Body of pancreas (tissue), 4 donors: ENCODE measurements at regions not wholly inside any gene's neighbourhood (a gene's known extent, or its start where the extent isn't known, plus 50 kb on each side); places are given as distances from the start of the nearest gene placed in this dataset.

Experiments
- ATAC-seq: fragments of 150-250 bp; one replicate; pipeline ENCODE4 v1.9.1; 2016
- DNase-seq, 4 donors: peaks; one replicate each; pipeline ENCODE4 v3.0.0-alpha.2; 2019
- H3K27ac ChIP-seq, 4 donors: fragments of 200-600 bp; sonication (generic); 1 replicate in 3 of 4; 2 replicates in 1 of 4; pipeline versions ENCODE4 v1.5.1 to v1.6.1; 2016 to 2019; ENCODE audit warnings: mild to moderate bottlenecking in 1 of 4, mixed read lengths in 1 of 4, moderate library complexity in 1 of 4
- H3K27me3 ChIP-seq, 2 donors: fragments of 200-600 bp; sonication (generic); one replicate each; pipeline ENCODE4 v1.6.0; 2016; ENCODE audit warnings: mild to moderate bottlenecking in 1 of 2
- H3K36me3 ChIP-seq, 2 donors: fragments of 200-600 bp; sonication (generic); replicated peaks in 1 of 2; 2 replicates each; pipeline ENCODE4 v1.5.1; 2016; ENCODE audit warnings: low read depth in 2 of 2; ENCODE audit not compliant: insufficient read depth in 1 of 2
- H3K4me1 ChIP-seq: fragments of 200-600 bp; sonication (generic); one replicate; pipeline ENCODE4 v1.6.0; 2016
- H3K4me3 ChIP-seq, 2 donors: fragments of 200-600 bp; sonication (generic); 1 replicate in 1 of 2; 2 replicates in 1 of 2; pipeline ENCODE4 v1.5.1; 2016 to 2019
- H3K9me3 ChIP-seq, 3 donors: fragments of 200-600 bp; sonication (generic); 1 replicate in 2 of 3; 2 replicates in 1 of 3; pipeline ENCODE4 v1.5.1; 2016
- POLR2A ChIP-seq, 3 donors: fragments of 450-650 bp; IDR thresholded peaks; one replicate each; pipeline ENCODE4 v1.6.1; 2016; ENCODE audit warnings: antibody characterized with exemption in 3 of 3, mild to moderate bottlenecking in 2 of 3
- WGBS, 2 donors: methylation state at CpG; one replicate each; pipeline ENCODE4 v1.1.5; 2017; 5-methylcytosine and 5-hydroxymethylcytosine counted together
- intact Hi-C: fragments of 100-400 bp; cut with DNase I; formaldehyde crosslinking; loops from one replicate; pipeline ENCODE4 v1.15.1; 2023
- TF ChIP-seq, protein P1 (sequence below), 7 experiments: fragments of 450-650 bp in 4 of 7; fragments of 200-600 bp in 3 of 7; sonication (generic) in 3 of 7; IDR thresholded peaks; one replicate each; pipeline ENCODE4 v1.5.1; 2016 to 2019; ENCODE audit warnings: antibody characterized with exemption in 7 of 7

DNA sequence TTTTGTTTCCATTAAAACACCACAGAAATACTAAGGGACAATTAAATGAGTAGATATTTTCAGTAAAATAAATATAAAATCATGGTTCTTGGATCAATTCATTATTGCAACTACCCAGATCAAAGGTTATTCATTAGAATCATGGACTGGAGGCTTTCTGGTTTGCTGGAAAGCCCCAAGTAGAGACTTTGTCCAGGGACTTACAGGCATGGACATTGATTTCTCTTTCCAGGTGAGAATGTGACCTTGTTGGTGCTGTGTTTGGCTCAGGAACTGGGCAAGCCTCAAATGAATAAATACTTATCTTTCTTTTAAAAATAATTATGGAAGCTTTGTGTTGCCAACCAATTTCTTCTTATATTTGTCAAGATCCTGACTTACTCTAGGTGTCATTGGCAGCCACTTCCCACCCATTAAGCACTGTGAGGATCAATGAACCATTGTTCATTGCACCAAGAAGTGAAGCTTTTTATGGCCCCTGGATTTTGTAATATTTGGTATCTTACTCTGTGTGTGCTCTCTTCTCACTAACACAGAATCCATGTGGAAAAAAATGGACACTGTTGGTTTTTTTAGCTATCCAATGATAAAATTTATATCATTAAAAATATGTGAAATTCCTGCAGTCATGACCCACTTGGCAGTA is 205.8 kb upstream of the NRXN1 start:
- Histone ChIP-seq H3K36me3 (no peaks in the 10 kb centered on the region), H3K27me3 (no peaks in the 10 kb centered on the region), H3K9me3 (no peaks in the 10 kb centered on the region), H3K27ac (no peak overlapping the region), H3K4me1 (no peaks in the 10 kb centered on the region), H3K4me3 (no peak overlapping the region)
- intact Hi-C loops, result no loop called here
- no peak for TF ChIP-seq POLR2A (IDR thresholded peaks at IDR 0.05)
- TF ChIP-seq, protein P1, sequence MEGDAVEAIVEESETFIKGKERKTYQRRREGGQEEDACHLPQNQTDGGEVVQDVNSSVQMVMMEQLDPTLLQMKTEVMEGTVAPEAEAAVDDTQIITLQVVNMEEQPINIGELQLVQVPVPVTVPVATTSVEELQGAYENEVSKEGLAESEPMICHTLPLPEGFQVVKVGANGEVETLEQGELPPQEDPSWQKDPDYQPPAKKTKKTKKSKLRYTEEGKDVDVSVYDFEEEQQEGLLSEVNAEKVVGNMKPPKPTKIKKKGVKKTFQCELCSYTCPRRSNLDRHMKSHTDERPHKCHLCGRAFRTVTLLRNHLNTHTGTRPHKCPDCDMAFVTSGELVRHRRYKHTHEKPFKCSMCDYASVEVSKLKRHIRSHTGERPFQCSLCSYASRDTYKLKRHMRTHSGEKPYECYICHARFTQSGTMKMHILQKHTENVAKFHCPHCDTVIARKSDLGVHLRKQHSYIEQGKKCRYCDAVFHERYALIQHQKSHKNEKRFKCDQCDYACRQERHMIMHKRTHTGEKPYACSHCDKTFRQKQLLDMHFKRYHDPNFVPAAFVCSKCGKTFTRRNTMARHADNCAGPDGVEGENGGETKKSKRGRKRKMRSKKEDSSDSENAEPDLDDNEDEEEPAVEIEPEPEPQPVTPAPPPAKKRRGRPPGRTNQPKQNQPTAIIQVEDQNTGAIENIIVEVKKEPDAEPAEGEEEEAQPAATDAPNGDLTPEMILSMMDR (IDR thresholded peaks at IDR 0.05), result no peak
- ATAC-seq (no peak), DNase-seq (no peak)

DNA sequence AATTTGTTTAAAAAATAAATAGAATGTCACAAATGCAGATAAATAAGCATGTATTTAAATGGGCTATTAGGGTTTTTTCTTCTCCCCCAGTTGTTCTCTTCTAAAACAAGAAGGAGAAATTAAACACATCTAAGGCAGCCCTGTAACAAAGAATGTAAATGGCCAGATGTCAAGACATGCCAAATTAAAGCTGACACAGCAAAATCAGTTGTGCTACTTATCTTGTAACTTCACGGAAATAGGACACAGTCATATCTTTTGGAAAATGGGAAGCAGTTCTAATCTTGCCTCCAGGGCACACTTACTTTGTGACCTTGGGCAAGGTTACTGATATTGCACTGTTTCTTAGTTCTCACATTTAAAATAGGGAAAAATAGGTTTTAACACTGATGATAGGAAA is 200.1 kb upstream of the NRXN1 start:
- WGBS, 2 donors, result 13 to 27% methylated on average over 1 of the region's 1 CpG
- no peak overlapping the region for H3K4me3 ChIP-seq
- TF ChIP-seq, protein P1 (IDR thresholded peaks at IDR 0.05), result no peak
- TF ChIP-seq POLR2A (IDR thresholded peaks at IDR 0.05), result no peak

DNA sequence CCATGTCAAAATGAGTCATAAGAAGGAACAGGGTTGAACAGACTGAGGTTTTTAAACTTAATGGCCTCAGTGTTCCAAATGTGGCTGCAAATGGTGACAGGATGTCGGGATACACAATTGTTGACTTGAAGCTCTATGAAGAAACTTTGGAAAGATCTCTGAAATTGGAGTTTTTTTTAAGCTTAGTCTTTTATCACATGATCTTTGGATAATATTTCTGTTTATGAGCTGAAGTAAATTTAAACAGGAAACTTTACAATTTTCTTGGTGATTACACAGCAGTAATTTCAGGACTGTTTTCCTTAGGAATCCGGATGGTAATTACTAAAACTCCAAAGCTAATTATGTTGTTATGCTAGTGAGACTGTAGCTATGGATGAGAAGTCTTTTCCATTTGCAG is 199.1 kb upstream of the NRXN1 start:
- WGBS, 2 donors, result 77 to 83% methylated on average over 2 of the region's 2 CpGs
- H3K27ac ChIP-seq, result no peak overlapping the region
- intact Hi-C loops, result no loop called here

More for the DNA sequence above, 200.1 kb upstream of the NRXN1 start:
- DNase-seq (no peak), ATAC-seq (no peak)
- H3K36me3 ChIP-seq, result no peaks in the 10 kb centered on the region
- no peak overlapping the region for H3K27ac ChIP-seq
- H3K27me3 ChIP-seq, result no peaks in the 10 kb centered on the region
- H3K9me3 ChIP-seq, result no peaks in the 10 kb centered on the region
- H3K4me1 ChIP-seq, result no peaks in the 10 kb centered on the region
- intact Hi-C loops, result no loop called here

DNA sequence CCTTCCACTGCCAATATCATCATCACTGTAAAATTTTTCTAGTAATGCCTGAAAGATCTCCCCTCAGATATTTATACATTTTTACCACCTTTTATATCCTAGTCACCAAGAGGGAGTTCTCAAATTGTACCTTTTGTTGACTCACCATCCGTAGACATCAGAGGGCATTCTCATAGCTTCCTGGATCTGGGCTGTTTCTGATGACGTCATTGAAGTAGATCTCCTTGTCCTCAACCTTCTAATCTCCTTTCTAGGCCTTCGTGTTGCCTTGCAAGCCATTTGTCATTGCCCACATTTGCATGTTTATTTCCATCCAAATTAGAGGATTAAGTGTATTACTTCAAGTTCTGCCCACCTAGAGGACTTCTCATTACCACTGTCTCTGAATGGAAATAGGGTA is 193.4 kb upstream of the NRXN1 start:
- TF ChIP-seq, protein P1 (IDR thresholded peaks at IDR 0.05), result no peak
- TF ChIP-seq POLR2A (IDR thresholded peaks at IDR 0.05), result no peak
- H3K36me3 ChIP-seq, result no peaks in the 10 kb centered on the region
- no peaks in the 10 kb centered on the region for H3K4me1 ChIP-seq
- no peak for DNase-seq
- intact Hi-C loops, result no loop called here
- ATAC-seq, result no peak
- WGBS, 2 donors, result 50 to 61% methylated on average over 3 of the region's 3 CpGs
- H3K27me3 ChIP-seq, result no peaks in the 10 kb centered on the region
- no peak overlapping the region for H3K4me3 ChIP-seq
- no peaks in the 10 kb centered on the region for H3K9me3 ChIP-seq
- no peak overlapping the region for H3K27ac ChIP-seq

More for the DNA sequence above, 199.1 kb upstream of the NRXN1 start:
- no peak overlapping the region for H3K4me3 ChIP-seq
- TF ChIP-seq, protein P1 (IDR thresholded peaks at IDR 0.05), result no peak
- no peak for TF ChIP-seq POLR2A (IDR thresholded peaks at IDR 0.05)
- no peak for ATAC-seq
- DNase-seq, result no peak
- no peaks in the 10 kb centered on the region for H3K27me3 ChIP-seq
- H3K4me1 ChIP-seq, result no peaks in the 10 kb centered on the region
- no peaks in the 10 kb centered on the region for H3K36me3 ChIP-seq
- H3K9me3 ChIP-seq, result no peaks in the 10 kb centered on the region

DNA sequence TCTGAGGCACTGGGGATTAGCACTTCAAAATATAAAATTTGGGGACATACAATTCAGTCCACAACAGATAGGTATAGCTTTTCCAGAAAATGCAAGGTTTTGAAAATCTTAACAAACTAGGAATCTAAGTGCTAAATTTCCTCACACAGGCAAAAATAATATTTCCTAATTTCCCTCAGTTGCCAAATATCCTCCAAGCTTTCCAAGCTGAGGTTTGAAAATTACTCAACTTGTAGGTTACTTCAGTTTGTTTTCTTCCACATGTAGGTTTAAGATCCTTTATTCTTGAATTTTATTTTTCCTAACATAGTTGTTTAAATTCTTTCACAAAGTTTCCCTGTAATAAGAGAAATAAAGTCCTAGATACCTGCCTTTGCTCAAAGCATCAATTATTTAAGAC is 192.9 kb upstream of the NRXN1 start:
- intact Hi-C loops, result no loop called here
- Histone ChIP-seq H3K27ac (no peak overlapping the region), H3K27me3 (no peaks in the 10 kb centered on the region), H3K36me3 (no peaks in the 10 kb centered on the region), H3K9me3 (no peaks in the 10 kb centered on the region), H3K4me1 (no peaks in the 10 kb centered on the region), H3K4me3 (no peak overlapping the region)
- ATAC-seq (no peak), DNase-seq (no peak)
- no peak for TF ChIP-seq POLR2A (IDR thresholded peaks at IDR 0.05)
- TF ChIP-seq, protein P1 (IDR thresholded peaks at IDR 0.05), result no peak
